ENCODE measurements at regions not wholly inside any gene's neighbourhood (a gene's known extent, or its start where the extent isn't known, plus 50 kb on each side); places are given as distances from the start of the nearest gene placed in this dataset.
"Not testable (repeated sequence)": the region's sequence is repeated elsewhere in the genome, so short reads cannot be mapped to it uniquely, and the experiment has no call there.

GRCh38 chr5:134471858-134472449 is 53.5 kb upstream of the JADE2 start:
- not testable (repeated sequence) for H3K4me3 ChIP-seq (replicated peaks; ENCODE audit: low read depth, low read length); DNase-seq (ENCODE audit: extremely low read depth, low read depth)

DNA sequence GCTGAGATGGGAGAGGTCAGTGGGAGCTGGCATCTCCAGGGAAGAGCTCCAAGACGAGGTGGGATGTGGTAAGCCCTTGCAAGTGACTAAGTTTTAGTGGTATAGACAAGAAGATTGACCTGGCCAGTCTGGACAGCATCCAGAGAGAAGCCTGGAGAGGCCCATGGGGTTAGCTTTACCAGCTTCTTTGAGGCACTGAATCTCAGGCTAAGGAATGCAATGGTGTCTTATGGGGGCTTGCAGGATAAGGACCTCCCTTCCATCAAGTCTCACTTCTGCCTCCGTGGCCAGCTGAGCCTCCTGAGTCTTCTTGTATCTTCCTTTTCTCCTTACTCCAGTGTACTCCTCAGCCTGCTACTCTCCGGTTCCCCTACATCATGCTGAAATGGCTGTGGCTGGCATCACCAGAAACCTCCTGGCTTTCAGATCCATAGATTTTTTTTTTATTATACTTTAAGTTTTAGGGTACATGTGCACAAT is 56.5 kb upstream of the JADE2 start:
- no peak overlapping the region for H3K4me3 ChIP-seq (replicated peaks; ENCODE audit: low read depth, low read length)
- TF ChIP-seq, protein P1, sequence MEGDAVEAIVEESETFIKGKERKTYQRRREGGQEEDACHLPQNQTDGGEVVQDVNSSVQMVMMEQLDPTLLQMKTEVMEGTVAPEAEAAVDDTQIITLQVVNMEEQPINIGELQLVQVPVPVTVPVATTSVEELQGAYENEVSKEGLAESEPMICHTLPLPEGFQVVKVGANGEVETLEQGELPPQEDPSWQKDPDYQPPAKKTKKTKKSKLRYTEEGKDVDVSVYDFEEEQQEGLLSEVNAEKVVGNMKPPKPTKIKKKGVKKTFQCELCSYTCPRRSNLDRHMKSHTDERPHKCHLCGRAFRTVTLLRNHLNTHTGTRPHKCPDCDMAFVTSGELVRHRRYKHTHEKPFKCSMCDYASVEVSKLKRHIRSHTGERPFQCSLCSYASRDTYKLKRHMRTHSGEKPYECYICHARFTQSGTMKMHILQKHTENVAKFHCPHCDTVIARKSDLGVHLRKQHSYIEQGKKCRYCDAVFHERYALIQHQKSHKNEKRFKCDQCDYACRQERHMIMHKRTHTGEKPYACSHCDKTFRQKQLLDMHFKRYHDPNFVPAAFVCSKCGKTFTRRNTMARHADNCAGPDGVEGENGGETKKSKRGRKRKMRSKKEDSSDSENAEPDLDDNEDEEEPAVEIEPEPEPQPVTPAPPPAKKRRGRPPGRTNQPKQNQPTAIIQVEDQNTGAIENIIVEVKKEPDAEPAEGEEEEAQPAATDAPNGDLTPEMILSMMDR (IDR thresholded peaks at IDR 0.05; ENCODE audit: low read depth, low read length, missing control alignments) = no peak
- DNase-seq (ENCODE audit: extremely low read depth, low read depth) = no peak

DNA sequence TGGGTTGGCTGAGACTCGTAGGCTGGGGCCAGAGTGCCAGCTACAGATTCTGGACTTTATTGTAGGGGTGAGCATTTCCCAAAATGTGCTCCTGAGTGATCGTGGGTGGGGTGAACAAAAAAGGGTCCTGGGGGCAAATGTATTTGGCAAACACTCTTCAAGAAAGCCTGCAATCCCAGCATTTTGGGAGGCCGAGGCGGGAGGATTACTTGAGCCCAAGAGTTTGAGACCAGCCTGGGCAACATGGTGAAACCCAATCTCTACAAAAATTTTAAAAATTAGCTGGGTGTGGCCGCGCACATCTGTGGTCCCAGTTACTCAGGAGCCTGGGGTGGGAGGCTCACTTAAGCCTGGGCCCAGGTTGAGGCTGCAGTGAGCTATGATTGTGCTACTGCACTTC is 55.5 kb upstream of the CDKN2AIPNL start:
- no peak overlapping the region for H3K4me3 ChIP-seq (replicated peaks; ENCODE audit: low read depth, low read length)
- TF ChIP-seq, protein P1 (IDR thresholded peaks at IDR 0.05; ENCODE audit: low read depth, low read length, missing control alignments) = no peak
- no peak for DNase-seq (ENCODE audit: extremely low read depth, low read depth)

DNA sequence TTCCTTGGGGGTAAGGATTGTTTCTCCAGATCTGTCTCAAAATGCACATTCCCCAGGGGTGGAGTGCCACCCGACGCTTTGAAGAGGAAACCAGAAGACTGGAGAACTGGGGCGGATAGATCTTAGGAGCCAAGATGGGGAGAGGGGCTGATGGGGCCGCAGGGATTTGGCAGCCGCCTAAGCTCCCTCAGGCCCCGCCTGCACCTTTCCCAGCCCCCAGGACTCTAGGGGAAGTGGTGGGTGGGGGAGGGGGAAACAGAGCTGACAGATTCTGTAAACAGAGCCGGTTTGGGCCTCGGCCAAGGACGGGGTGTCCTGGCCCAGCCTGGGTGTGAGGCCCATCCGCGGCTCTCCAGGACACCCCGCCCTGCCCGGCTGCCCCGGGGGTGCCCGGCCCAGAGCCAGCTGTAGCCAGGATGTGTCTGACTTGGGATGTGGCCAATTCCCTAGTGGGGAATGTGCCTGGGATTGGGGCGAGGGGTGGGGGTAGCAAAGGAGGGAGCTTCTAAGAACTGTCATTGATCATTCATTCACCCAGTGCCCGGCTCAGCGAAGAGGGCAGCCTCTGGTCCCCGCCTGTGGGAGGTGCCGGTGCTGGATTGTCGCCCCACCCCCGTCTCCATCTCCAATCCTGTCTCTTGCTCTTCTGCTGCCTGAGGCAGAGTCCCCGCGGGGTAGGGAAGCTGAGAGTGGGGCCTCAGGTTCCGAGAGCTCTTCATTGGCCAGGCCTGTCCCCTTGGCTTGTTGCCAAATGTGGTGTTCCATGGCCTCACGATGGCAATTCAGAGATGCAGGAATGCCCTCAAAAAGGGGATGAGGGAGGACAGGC is 54.8 kb upstream of the CDKN2AIPNL start:
- TF ChIP-seq, protein P1 (IDR thresholded peaks at IDR 0.05; ENCODE audit: low read depth, low read length, missing control alignments) = no peak

DNA sequence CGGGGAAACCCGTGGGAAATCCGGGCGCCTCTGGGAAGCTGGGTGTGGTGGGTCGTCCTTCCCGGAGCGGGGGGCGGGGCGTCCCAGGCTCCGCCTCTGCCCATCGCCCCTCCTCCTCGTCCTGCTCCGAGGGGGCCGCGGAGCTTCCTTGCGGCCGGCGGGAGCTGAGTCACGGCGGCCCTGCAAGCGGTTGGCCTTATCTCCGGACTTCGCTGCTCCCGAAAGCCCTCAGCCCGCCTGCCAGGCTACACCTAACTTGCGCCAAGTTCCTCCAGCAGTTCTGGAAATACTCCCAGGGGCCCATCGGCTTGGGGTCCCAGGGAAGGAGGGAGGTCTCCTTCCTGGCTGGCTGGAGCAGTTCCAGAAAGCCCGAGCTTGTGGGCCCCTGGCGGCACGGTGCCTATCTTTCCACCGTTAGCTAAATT is 54.1 kb upstream of the CDKN2AIPNL start:
- peak; percentile 54 for DNase-seq (ENCODE audit: extremely low read depth, low read depth)
- TF ChIP-seq, protein P1 (IDR thresholded peaks at IDR 0.05; ENCODE audit: low read depth, low read length, missing control alignments) = no peak
- peak overlapping the region; percentile 43 for H3K4me3 ChIP-seq (replicated peaks; ENCODE audit: low read depth, low read length)

More for the DNA sequence above, 54.8 kb upstream of the CDKN2AIPNL start:
- peak; percentile 38 for DNase-seq (ENCODE audit: extremely low read depth, low read depth)
- peak overlapping the region; percentile 43 for H3K4me3 ChIP-seq (replicated peaks; ENCODE audit: low read depth, low read length)

GRCh38 chr5:134464988-134465815 is 53.5 kb upstream of the CDKN2AIPNL start:
- H3K4me3 ChIP-seq (replicated peaks; ENCODE audit: low read depth, low read length) = no peak overlapping the region
- DNase-seq (ENCODE audit: extremely low read depth, low read depth) = no peak
- TF ChIP-seq, protein P1 (IDR thresholded peaks at IDR 0.05; ENCODE audit: low read depth, low read length, missing control alignments) = no peak

Measured in HFF-Myc (cell line).